ENCODE measurements at regions not wholly inside any gene's neighbourhood (a gene's known extent, or its start where the extent isn't known, plus 50 kb on each side); places are given as distances from the start of the nearest gene placed in this dataset. TPM values are rescaled to one million over a fixed set of nuclear protein-coding genes. Genes with fewer than 3 reads are reported as not detected.

DNA sequence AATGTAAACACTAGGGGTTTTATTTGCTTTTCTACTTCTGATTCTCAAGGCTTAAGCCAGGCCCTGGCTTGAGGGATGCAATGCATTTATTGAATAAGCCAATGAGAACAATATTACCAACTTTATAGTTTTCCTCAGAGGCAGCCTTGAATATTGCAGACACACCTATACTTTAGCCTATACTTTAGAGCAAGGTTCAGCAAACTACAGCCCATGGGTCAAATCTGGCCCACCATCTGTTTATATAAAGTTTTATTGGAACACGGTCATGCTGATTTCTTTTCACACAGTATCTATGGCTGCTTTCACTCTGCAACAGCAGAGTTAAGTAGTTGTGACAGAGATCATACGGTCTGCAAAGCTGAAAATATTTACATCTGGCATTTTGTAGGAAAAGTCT lies 50.3 kb upstream of the E2F8 start:
- TF ChIP-seq, protein P1, sequence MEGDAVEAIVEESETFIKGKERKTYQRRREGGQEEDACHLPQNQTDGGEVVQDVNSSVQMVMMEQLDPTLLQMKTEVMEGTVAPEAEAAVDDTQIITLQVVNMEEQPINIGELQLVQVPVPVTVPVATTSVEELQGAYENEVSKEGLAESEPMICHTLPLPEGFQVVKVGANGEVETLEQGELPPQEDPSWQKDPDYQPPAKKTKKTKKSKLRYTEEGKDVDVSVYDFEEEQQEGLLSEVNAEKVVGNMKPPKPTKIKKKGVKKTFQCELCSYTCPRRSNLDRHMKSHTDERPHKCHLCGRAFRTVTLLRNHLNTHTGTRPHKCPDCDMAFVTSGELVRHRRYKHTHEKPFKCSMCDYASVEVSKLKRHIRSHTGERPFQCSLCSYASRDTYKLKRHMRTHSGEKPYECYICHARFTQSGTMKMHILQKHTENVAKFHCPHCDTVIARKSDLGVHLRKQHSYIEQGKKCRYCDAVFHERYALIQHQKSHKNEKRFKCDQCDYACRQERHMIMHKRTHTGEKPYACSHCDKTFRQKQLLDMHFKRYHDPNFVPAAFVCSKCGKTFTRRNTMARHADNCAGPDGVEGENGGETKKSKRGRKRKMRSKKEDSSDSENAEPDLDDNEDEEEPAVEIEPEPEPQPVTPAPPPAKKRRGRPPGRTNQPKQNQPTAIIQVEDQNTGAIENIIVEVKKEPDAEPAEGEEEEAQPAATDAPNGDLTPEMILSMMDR (IDR thresholded peaks at IDR 0.05; ENCODE audit: insufficient read depth, low read length), result no peak
- H3K4me3 ChIP-seq (ENCODE audit: low read depth, low read length), result no peak overlapping the region

More for the DNA sequence above, 50.3 kb upstream of the E2F8 start:
- no peak for DNase-seq (ENCODE audit: low read depth)

Small RNA genes lying in the stretch of these regions (small RNA-seq; reads per million reads assigned to genes)
- gene MIR4486 (not detected), gene RF00408 (not detected), gene RNA5SP335 (not detected)
